ENCODE measurements at regions not wholly inside any gene's neighbourhood (a gene's known extent, or its start where the extent isn't known, plus 50 kb on each side); places are given as distances from the start of the nearest gene placed in this dataset.

DNA sequence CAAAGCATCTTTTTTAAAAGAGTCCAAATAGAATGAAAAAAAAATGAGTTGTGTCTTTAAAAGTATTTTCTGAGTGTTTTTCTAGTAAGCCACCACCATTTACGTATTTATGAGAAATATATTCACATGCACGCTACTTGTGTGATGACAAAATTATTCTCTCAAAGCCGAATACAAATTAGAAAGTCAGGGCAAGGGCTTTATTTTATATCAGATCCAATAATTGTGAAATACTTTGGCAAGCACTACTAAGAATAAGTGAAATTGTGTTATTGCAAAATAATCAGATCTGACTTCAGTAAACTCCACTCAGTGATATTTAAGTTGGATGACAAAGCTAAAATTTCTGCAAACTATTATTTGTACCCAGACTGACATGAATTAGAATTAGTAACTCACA, 589.3 kb upstream of the KCNMB2 start:
- H3K79me2 ChIP-seq (ENCODE audit: control insufficient read depth, low read length): no peaks in the 10 kb centered on the region
- no peaks in the 10 kb centered on the region for H3K9me2 ChIP-seq (replicated peaks; ENCODE audit: control insufficient read depth, low read length)
- no peaks in the 10 kb centered on the region for H3F3A ChIP-seq (ENCODE audit: control insufficient read depth, insufficient read depth)
- H3K9me3 ChIP-seq (ENCODE audit: control insufficient read depth, insufficient read depth, low read length): no peaks in the 10 kb centered on the region
- no peaks in the 10 kb centered on the region for H3K36me3 ChIP-seq (ENCODE audit: control insufficient read depth, low read length)
- no peak overlapping the region for H3K4me3 ChIP-seq (ENCODE audit: low read length)
- TF ChIP-seq EZH2phosphoT487 (IDR thresholded peaks at IDR 0.05; ENCODE audit: borderline replicate concordance, low read length): no peak
- no peaks in the 10 kb centered on the region for H3K27me3 ChIP-seq (ENCODE audit: control insufficient read depth, low read length)
- peaks cover 65% of the 10 kb centered on the region for H3K4me1 ChIP-seq (ENCODE audit: control insufficient read depth, low read length)
- H3K27ac ChIP-seq (ENCODE audit: low read depth, low read length): no peak overlapping the region
- no peaks in the 10 kb centered on the region for H4K20me1 ChIP-seq (ENCODE audit: control insufficient read depth, insufficient read depth, low read depth, low read length)
- no peak overlapping the region for H3K4me2 ChIP-seq (ENCODE audit: low read length)

DNA sequence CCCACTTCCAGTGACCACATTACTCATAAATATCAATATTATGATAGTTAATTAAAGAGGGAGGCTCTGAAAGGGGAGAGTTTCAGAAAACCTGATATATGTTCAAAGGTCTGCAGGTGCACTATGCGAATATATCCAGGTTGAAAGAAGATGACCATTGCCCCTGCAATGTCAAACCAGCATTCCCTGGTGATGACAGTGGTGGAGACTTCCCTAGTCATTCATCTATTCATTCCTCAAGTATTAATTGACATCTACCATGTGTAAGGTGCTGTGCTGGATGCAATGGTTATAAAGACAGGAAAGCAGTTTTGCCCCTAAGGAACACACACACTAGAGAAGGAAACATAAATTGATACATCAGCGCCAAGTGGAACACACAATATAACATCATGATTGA, 588.3 kb upstream of the KCNMB2 start:
- no peaks in the 10 kb centered on the region for H3K79me2 ChIP-seq (ENCODE audit: control insufficient read depth, low read length)
- no peaks in the 10 kb centered on the region for H3K9me2 ChIP-seq (replicated peaks; ENCODE audit: control insufficient read depth, low read length)
- H3K27me3 ChIP-seq (ENCODE audit: control insufficient read depth, low read length): no peaks in the 10 kb centered on the region
- no peaks in the 10 kb centered on the region for H3K9me3 ChIP-seq (ENCODE audit: control insufficient read depth, insufficient read depth, low read length)
- peaks cover 65% of the 10 kb centered on the region for H3K4me1 ChIP-seq (ENCODE audit: control insufficient read depth, low read length)
- H3K4me2 ChIP-seq (ENCODE audit: low read length): no peak overlapping the region
- no peaks in the 10 kb centered on the region for H4K20me1 ChIP-seq (ENCODE audit: control insufficient read depth, insufficient read depth, low read depth, low read length)
- no peak for TF ChIP-seq EZH2phosphoT487 (IDR thresholded peaks at IDR 0.05; ENCODE audit: borderline replicate concordance, low read length)
- TF ChIP-seq, protein P1, sequence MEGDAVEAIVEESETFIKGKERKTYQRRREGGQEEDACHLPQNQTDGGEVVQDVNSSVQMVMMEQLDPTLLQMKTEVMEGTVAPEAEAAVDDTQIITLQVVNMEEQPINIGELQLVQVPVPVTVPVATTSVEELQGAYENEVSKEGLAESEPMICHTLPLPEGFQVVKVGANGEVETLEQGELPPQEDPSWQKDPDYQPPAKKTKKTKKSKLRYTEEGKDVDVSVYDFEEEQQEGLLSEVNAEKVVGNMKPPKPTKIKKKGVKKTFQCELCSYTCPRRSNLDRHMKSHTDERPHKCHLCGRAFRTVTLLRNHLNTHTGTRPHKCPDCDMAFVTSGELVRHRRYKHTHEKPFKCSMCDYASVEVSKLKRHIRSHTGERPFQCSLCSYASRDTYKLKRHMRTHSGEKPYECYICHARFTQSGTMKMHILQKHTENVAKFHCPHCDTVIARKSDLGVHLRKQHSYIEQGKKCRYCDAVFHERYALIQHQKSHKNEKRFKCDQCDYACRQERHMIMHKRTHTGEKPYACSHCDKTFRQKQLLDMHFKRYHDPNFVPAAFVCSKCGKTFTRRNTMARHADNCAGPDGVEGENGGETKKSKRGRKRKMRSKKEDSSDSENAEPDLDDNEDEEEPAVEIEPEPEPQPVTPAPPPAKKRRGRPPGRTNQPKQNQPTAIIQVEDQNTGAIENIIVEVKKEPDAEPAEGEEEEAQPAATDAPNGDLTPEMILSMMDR (IDR thresholded peaks at IDR 0.05; ENCODE audit: low read depth, low read length, poor library complexity, severe bottlenecking): no peak
- no peaks in the 10 kb centered on the region for H3F3A ChIP-seq (ENCODE audit: control insufficient read depth, insufficient read depth)
- no peak overlapping the region for H3K27ac ChIP-seq (ENCODE audit: low read depth, low read length)
- H3K36me3 ChIP-seq (ENCODE audit: control insufficient read depth, low read length): no peaks in the 10 kb centered on the region
- no peak overlapping the region for H3K4me3 ChIP-seq (ENCODE audit: low read length)

DNA sequence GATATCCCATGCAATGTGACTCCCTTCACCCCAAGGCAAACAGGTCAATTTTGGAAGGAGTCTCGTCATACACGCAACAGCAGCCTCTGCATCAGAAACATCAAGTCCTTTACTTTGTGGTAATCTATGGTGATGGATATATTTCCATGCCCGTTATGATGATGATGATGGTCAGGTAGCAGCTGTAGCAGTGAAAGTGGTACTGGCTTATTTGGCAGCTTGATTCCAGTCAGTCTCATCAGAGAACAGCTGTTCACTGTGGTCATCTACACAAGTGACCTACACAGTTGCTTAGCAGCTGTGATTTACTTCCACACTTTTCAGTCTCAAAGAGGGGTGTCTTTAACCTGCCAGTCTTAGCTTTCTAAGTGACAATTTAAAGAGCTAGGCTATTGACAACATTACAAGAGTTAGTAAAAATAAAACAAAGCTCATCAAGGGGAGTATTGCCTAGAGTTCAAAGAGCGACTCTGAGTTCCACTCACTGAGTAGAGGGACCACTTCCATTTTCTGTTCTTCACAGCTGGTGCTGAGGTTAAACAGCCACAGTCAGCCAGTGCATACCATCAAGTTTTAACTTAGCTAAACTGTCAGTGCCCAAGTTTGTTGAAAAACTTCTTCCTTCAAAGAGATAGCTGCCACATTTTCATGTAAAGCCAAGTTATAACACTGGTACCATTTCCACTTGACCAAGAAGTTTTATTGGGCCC, 587.4 kb upstream of the KCNMB2 start:
- Histone ChIP-seq H4K20me1 (ENCODE audit: control insufficient read depth, insufficient read depth, low read depth, low read length) (no peaks in the 10 kb centered on the region), H3K27me3 (ENCODE audit: control insufficient read depth, low read length) (no peaks in the 10 kb centered on the region), H3K36me3 (ENCODE audit: control insufficient read depth, low read length) (no peaks in the 10 kb centered on the region), H3K27ac (ENCODE audit: low read depth, low read length) (no peak overlapping the region), H3F3A (ENCODE audit: control insufficient read depth, insufficient read depth) (no peaks in the 10 kb centered on the region), H3K4me3 (ENCODE audit: low read length) (no peak overlapping the region), H3K4me2 (ENCODE audit: low read length) (peak overlapping the region; percentile 32), H3K9me2 (replicated peaks; ENCODE audit: control insufficient read depth, low read length) (no peaks in the 10 kb centered on the region), H3K79me2 (ENCODE audit: control insufficient read depth, low read length) (no peaks in the 10 kb centered on the region), H3K9me3 (ENCODE audit: control insufficient read depth, insufficient read depth, low read length) (peaks cover 2% of the 10 kb centered on the region; the same call in 1 of the 2 replicates), H3K4me1 (ENCODE audit: control insufficient read depth, low read length) (peaks cover 55% of the 10 kb centered on the region)
- TF ChIP-seq EZH2phosphoT487 (IDR thresholded peaks at IDR 0.05; ENCODE audit: borderline replicate concordance, low read length): no peak
- TF ChIP-seq, protein P1 (IDR thresholded peaks at IDR 0.05; ENCODE audit: low read depth, low read length, poor library complexity, severe bottlenecking): no peak

DNA sequence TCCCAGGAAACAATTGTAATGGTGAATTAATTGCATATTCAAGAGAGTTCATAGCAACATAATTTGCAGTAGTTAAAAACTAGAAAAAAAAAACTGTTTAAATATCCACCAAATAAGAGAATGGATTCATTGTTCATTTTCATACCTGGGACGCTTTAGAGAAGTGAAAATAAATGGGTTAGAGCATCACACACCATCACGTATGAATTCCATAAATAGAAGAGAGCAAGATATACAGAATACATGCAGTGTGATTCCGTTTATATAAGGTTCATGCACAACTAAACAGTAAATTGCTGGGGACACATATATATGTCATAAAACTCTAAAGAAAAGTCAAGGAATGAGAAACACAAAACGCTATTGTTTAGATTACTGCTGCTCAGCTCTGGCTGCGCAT, 577.0 kb upstream of the KCNMB2 start:
- Histone ChIP-seq H3K36me3 (ENCODE audit: control insufficient read depth, low read length) (no peaks in the 10 kb centered on the region; the same call in 1 of the 2 replicates), H3K4me3 (ENCODE audit: low read length) (peak overlapping the region; percentile 25), H3F3A (ENCODE audit: control insufficient read depth, insufficient read depth) (no peaks in the 10 kb centered on the region), H3K27me3 (ENCODE audit: control insufficient read depth, low read length) (no peaks in the 10 kb centered on the region), H3K9me3 (ENCODE audit: control insufficient read depth, insufficient read depth, low read length) (no peaks in the 10 kb centered on the region), H3K79me2 (ENCODE audit: control insufficient read depth, low read length) (no peaks in the 10 kb centered on the region), H3K4me1 (ENCODE audit: control insufficient read depth, low read length) (peaks cover 34% of the 10 kb centered on the region), H4K20me1 (ENCODE audit: control insufficient read depth, insufficient read depth, low read depth, low read length) (no peaks in the 10 kb centered on the region), H3K4me2 (ENCODE audit: low read length) (peak overlapping the region; percentile 55), H3K9me2 (replicated peaks; ENCODE audit: control insufficient read depth, low read length) (no peaks in the 10 kb centered on the region; the same call in 1 of the 2 replicates), H3K27ac (ENCODE audit: low read depth, low read length) (peak overlapping the region; percentile 31)
- TF ChIP-seq, protein P1 (IDR thresholded peaks at IDR 0.05; ENCODE audit: low read depth, low read length, poor library complexity, severe bottlenecking): no peak
- TF ChIP-seq EZH2phosphoT487 (IDR thresholded peaks at IDR 0.05; ENCODE audit: borderline replicate concordance, low read length): no peak
